DMS53 (cell line): ENCODE measurements at regions not wholly inside any gene's neighbourhood (a gene's known extent, or its start where the extent isn't known, plus 50 kb on each side); places are given as distances from the start of the nearest gene placed in this dataset.

Experiments used
- DNase-seq: peaks from one replicate; lab custom pipeline; 2025; lab: John Stamatoyannopoulos, UW

DNA sequence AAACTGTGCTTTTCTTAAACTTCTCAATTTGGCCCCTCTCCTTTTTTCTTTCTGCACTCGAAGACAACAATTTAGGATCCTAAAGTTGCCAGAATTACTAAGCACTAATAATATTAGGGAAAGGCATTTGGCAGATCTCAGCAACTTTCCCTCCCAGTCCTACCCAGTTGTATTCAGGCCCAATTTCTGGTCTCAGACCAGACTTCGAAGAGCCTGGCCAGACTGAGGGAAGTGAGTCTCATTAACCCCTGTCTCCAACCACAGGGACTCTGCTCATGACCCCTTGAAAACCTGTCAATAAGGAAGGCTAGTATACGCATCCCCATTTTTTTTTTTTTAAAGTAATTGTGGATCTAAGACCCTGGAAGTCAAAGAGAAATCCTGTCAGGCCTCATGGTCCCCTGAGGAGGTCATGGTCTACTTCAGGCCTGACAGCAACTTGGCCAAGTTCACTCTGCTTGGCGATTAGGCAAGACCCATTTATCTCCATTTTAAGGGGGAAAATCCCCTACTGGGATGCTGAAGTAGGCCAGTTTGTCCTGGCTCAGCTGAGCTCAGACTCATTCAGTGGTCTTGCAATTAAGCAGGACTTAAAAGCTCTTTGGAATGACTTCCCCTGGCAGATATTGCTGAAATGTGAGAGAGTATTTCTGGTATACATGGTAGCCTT lies 521.0 kb downstream of the FUT8 start:
- DNase-seq = no peak

DNA sequence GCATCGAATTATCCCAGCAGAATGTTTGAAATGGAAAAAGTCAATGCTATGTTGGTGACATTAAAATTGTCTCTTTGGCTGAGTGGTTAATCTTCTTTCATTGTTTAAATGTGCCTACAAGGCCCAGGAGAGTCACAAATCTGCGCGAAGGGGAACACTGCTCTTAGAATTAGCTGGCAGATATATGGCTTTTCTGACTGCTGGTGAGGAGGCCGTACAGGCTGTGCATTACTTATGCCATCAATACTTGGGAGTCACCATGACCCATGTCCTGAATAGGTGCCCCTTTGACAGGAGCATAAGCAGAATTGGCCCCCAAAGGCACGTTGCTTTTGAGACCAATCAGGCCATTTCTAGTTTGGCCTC lies 521.5 kb downstream of the FUT8 start:
- DNase-seq = no peak

DNA sequence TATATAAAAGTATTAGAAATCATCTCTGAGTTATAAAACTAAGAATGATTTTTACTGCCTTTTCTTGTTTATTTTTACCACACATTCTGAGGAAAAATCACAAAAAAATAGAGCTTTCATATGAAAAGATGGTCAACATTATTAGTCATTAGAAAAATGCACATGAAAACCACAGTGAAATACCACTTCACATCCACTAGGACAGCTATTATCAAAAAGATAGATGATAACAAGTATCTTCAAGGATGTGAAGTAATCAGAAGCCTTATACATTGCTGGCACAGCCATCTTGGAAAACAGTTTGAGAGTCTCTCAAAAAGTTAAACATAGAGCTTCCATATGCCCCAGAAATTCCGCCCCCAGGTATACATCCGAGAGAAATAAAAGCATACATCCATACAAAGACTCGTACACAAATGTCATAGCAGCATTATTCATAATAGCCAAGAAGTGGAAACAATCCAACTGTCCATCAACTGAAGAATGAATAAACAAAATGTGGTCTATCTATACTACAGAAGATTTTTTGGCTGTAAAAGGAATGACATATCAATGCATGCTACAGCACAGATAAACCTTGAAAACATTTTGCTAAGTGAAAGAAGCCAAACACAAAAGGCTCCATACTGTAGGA lies 523.9 kb downstream of the FUT8 start:
- DNase-seq = no peak

DNA sequence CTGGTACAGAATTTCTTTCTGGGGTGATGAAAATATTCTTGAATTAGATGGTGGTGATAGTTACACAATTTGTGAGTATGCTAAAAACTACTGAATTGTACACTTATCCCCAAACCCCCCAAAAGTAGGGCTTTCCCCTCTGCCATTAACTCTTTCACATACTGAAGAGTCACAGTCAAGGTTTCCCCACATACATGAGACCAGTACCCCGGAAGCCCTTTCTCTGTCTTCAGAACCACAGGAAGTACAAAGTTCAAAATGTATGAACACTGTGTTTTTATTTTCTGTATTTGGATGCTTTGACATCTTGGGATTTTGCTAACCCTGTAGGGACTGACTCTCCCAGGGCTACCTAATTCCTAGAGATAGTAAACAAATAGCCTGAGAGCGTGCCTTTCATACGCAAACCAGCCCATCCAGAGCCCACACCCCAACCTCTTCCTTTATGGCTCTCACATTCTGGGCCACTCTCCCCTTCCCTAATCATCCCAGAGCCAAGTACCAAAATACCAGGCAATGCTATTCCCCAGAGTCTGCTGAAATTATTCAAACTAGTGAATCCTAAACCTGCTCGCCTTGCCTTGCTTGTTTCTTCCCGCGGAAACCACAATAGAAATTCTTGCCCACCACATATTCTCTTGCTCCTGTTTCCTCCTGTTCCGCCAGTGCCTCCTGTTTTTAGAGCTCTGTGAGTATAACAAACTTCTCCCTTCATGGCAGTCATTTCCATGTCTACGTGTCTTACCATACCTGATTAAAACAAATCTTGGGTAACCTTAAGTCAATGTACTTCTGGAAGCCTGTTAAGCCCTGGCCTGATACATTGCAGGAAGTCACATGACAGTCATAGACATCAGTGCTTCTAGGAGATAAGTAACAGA lies 524.8 kb downstream of the FUT8 start:
- DNase-seq = no peak

DNA sequence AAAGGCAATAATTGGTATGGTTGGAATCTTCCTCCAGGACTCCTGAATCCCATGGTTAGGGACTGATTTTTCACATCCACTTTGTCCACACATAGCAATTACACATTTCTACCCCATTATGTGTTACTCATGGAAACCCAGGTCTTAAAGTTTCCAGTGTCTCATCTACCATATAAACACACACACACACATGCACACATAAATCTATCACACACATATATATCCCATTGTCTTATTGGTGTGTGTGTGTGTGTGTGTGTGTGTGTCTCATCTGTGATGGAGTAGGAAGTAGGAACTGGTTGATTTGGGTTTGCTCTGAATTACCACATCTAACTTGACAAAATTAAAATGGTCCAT lies 525.4 kb downstream of the FUT8 start:
- no peak for DNase-seq

DNA sequence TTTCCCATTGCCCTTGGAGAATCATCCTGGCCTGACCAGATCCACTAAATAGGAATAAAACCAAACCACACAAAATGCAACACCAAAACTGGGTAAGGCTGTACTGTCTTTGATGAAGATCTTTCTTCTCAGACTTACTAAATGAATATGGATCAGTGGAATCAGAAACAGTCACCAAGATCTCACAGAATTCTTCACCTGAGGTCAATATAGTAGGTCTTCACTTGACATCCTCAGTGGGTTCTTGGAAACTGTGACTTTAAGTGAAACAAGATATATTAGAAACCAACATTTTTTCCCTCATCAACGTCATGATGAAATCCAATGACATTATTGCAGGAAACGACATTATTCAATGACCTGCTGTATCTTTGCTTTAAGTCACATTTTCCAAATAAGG lies 526.2 kb downstream of the FUT8 start:
- no peak for DNase-seq

DNA sequence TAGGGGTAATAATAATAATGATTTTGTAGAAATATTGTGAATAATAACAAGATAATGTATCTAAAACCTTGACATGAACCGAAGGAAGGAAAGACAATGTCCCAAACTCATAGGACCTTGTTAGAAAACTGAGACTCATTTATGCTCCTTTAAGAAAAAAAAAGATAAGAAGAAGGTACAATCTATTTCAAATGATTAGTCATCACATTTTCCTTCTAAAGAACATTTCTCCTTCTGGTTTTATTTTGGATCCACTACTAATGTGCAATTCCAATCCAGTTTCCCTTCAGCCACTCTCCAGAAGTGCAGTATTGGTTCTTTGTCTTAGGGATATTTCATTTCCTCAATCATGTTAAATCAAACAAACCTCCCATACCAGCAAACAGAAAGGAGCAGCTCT lies 526.7 kb downstream of the FUT8 start:
- DNase-seq = no peak

DNA sequence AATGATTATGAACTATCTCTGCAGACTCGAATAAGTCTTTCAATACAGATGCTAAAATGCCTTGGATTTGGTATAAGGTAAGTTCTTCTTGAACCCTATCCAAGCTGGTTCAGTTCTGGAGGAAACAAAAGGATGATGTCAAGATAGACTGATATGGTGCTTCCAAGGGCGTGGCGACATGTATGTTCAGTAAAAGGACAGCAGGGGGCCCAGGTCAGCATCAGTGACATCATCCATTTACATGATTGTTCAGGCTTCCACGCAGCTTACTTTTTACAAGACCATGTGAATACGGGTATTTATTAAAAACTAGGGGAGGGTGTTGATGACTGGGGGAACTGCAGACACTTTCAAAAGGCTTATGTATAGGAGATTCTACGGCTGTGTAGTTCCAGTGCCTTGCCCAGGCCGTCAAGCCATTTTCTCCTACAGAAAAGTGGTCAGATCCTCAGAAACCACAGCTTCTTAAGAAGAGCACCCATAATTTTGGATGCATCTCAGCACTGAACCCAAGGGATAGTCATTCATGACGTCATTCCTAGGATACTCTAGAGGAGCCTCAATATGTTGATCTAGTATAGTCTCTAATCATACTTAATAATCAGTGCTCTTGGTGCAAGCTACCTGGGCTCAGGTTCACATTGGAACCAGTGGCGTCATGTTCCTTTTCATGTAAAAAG lies 527.7 kb downstream of the FUT8 start:
- peak; percentile 57 for DNase-seq

DNA sequence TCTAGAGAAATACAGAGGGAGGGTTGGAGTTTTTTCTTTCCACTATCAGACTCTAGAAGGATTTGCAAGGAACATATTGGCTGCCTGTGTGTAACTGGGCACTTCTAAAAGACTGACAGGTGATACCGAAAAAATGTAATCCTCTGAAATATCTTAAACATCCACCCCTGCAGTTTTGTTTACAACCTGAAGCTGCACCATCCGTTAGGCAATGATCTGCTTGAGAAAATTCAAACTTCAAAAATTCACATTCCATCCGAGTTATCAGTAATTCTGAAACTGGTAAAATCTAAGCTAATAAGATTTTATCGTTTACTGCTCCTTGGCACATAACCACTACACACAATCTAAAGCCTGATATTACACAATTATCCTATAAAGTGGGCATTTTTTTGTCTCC lies 528.6 kb downstream of the FUT8 start:
- no peak for DNase-seq

DNA sequence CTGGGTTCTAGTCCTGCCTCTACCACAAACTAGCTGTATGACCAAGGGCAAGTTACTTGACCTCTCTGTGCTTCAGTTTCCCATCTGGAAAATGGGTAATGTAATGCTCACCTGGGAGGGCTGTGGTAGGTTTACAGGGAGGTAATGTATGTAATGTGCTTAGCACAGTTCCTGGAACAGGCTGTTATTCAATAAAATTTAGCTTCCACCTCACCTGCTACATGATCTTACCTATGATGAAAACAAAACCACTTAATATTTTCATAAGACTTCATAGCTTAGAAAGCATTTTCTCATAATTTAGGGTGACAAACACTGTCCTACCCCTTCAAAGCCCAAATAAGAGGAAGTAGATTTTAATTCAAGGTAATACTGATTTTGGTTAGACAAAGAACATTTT lies 530.6 kb downstream of the FUT8 start:
- no peak for DNase-seq

DNA sequence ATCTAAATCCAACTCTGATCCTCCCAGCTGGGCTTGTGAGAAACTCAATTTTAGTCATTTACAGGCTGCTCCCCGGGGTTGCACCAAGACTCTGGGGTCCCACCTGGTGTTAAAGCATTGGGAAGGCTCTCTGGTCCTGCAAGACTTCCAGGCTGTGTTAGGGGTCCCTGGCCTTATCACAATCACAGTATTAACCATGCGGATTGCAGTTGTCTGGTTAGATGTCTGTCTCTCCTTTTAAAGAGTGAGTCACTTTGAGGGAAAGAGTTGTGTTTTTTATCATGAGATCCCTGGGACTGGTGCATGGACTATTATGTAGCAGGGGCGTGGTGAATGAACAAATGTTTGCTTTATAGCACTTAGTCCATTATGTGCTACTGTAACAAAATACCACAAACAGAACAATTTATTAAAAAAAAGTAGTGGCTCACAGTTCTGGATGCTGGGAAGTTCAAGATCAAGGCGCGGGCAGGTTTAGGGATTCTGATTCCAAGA lies 531.4 kb downstream of the FUT8 start:
- no peak for DNase-seq

DNA sequence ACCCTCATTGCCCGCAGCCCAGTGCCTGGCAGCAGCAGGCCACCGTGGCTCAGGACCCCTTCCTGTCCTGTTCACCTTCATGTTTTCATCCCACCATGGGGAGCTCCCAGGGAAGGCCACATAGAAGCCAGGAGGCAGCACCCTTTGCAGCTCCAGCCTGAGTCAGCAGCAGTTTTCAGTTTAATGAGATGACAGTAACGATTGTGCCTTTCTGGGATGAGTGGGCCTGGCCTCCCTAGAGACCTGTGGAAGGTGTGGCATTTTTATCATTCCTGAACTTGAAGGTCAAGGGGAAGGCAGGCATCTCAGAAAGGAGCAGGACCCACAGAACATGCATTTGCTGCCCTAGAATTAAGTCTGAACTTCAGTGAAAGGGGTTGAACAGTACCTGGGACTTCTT lies 532.8 kb downstream of the FUT8 start:
- DNase-seq = no peak

DNA sequence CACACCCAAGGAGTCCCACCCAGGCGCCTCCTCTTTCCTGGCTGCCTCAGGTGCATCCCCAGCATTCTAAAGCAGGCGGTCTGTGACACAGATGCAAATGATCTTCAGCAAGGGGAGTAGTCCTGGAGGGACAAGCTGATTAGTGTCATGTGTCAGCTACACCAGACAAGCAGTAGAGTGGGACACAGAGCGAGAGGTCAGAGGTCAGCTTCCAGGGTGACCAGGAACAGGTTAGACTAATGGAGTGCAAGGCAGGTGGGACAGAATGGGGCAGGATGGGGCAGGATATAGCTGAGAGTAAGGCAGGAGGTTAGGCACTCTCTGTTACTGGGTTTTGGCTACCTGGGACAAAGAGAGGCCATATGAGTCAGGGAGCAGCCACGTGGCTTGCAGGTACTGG lies 534.0 kb downstream of the FUT8 start:
- DNase-seq = no peak

DNA sequence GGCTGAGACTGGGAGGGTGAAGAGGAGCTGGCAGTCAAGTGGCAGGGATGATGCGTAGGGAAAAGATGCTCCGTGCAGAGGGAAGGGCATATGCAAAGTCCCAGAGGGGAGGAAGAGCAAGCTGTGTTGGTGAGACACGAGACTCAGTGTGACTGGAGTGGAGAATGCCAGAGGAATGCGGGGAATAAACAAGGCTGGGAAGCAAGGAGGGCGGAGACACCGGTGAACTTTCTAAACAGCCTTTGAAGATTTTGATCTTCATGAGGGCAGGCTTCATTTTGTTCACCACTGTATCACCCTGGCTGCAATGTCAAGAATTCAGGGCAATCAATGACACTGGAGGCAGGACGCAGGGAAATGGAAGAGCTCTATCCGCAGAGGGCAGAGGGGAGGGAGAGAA lies 535.8 kb downstream of the FUT8 start:
- DNase-seq = no peak

DNA sequence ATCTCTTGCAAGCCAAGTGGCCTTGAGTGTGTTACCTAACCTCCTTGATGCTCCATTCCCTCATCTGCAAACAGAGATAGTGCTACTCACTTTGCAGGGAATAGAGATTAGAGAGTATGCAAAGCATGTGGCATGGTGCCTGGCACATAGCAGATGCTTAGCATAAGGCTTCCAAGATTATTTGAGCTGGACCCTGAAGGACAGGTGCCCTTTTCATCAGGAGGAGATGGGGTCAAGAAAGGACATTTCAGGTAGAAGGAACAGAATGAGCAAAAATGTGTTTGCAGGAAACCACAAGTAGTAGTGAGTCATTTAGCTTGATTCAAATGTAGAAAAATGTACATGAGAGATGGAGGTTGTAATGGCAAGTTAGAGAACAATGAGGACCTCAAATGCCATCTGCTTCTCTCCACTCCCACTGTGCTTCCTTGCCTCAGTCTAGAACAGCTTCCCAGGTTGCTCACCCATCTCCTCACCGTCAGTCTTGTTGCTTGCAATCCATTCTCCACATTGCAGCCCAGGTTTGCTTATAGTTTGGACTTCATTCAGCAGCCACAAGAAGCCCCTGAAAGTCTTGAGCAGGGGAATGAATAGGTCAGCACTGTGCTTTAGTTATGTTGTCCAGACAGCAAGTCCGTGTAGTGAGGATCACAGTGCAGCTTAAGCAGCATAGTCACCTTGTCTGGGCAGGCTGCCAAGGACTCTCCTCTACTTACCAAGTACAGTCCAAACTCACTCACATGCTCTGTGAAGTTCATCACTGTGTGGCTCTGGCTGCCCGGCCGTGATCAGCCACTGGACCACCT lies 536.3 kb upstream of the CCDC196 start:
- peak; percentile 71 for DNase-seq

DNA sequence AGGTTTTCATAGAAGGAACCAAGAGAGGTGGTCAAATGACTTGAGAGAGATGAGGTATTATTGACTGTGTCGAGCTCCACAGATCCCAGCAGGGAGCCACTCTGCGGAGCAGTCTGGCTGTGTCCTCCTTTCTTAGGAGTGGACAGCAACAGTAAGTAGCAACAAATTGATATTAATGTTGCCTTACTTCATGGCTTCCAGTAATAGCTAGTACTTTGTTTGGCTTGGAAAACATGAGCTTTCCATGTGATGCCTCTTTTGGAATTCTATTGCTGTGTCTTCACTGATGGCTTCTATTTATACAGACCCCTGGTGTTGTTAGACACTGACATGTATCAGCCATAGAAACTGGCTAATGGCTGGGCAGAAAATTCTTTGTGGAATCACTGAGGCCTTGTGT lies 531.2 kb upstream of the CCDC196 start:
- DNase-seq = no peak

DNA sequence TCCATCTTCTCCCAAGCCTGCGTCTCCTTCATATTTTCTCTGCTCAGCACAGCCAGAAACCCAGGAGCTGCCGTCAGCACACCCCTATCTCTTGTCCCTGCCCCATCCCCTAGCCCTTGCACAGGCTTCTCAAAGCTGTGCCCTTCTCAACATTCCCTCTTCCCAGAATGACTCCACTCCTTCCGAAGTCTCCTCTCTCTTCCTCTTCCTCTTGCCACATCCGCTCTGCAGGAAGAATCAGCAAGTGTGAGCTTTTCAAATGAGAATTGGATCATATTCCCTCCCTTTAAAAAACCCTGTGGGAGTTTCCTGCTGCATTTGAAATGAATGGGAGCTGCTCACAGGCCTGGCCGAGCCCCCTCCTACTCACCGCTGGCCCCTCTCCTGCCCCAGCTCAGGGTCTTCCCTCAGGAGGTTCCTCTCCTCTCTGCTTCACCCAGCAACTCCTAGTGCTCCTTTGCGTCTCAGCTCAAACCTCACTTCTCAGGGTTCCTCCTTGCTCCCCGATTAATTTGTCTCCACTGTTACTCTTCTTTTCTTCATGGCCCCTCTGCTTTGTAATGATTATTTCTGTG lies 528.5 kb upstream of the CCDC196 start:
- no peak for DNase-seq

DNA sequence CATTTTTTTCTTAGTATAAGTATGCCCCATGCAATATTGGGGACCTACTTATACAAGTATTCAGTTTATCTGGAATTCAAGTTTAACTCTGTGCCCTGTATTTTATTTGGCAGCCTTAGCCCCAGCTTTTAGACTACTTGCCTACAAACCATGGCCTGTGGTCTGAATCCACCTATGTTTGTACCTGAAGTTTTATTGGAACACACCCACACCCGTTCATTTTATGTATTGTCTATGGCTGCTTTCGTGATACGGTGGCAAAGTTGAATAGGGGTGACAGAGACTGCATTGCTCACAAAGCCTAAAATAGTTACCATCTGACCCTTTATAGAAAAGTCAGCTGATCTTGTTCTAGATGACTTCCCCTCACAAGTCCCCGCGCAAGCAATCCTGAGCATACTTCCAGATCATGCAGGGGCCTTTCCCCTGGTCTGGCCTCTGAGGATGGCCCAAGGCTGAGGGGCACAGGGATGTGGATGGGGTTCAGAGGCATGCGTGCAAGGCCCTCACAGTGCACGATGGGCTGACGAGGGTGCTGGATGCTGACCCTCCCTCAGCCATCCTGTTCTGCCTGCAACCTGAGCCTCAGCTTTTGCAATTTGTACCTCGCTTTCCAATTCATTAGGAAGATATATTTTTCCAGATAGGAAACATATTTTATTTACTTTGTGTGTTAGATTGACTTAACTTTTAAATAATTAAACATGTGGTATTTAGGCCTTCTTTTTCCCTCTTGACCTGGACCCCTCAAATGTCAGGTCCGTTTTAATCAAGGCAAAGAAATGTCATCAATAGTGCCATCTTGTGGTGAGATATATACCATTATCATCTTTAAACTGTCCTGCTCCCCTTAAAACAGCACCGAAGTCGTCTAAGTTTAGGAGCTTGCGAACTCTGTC lies 527.3 kb upstream of the CCDC196 start:
- DNase-seq = peak; percentile 31

DNA sequence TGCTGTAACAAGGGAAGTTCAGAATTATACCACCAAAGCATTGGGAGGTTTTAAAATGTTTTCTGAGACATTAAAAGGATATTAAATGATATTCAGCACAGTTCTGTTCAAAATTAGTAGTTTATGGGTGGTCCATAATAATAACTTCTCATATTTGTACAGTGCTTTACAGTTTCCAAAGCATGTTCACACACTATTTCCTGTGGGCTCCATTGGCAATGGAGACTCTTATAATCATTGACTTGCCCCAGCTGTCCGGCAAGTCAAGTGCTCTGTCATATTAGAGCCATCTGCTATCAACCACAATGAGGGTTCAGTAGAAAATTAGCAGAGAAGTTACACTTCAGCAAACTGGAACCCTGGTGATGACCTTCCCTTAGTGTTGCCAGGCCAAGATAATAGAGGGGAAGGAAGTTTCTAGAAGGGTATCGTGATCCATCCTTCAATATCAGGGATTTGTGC lies 526.6 kb upstream of the CCDC196 start:
- peak; percentile 41 for DNase-seq

DNA sequence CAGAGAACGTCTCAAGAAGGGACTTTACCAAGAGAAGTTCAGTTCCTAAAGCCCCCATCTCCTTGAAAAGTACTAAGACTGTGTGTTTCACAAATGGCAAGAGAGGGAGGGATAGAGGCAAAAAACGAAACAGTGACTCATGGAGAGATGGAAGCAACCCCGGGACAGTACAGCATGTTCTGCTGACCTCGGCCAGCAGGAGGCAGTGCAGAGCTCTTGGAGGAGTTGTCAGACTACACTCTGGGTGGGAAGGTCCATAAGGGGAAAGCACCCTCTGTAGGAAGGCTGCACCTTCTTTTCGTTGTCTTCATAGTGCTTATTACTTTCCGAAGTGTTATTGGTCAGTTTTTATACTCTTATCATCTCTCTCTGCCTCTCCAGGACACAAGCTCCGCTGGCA lies 525.2 kb upstream of the CCDC196 start:
- peak; percentile 52 for DNase-seq
